Adrenal gland (tissue), 9 donors: ENCODE measurements at regions not wholly inside any gene's neighbourhood (a gene's known extent, or its start where the extent isn't known, plus 50 kb on each side); places are given as distances from the start of the nearest gene placed in this dataset.

Experiments
- DNase-seq, 7 donors: peaks; one replicate each; pipeline ENCODE4 v3.0.0-alpha.2; 2019 to 2020
- H3K27ac ChIP-seq, 5 donors: fragments of 200-600 bp; sonication (generic) in 4 of 5; 1 replicate in 3 of 5; 2 replicates in 2 of 5; pipeline versions ENCODE4 v1.5.1 to v1.8.0; 2016 to 2020; ENCODE audit warnings: mild to moderate bottlenecking in 1 of 5
- H3K27me3 ChIP-seq: fragments of 200-600 bp; 2 replicates; pipeline ENCODE4 v1.8.0; 2021
- H3K36me3 ChIP-seq, 2 donors: fragments of 200-600 bp; replicated peaks in 1 of 2; 1 replicate in 1 of 2; 2 replicates in 1 of 2; pipeline versions ENCODE4 v1.5.1 to v1.8.0; 2018 to 2022
- H3K4me1 ChIP-seq, 2 donors: fragments of 200-600 bp; replicated peaks in 1 of 2; 1 replicate in 1 of 2; 2 replicates in 1 of 2; pipeline versions ENCODE4 v1.5.1 to v1.8.0; 2018 to 2021
- H3K4me3 ChIP-seq, 4 donors: fragments of 200-600 bp; sonication (generic) in 3 of 4; one replicate each; pipeline ENCODE4 v1.5.1; 2016 to 2018
- H3K9me3 ChIP-seq, 3 donors: fragments of 200-600 bp; sonication (generic) in 1 of 3; replicated peaks in 1 of 3; 1 replicate in 2 of 3; 2 replicates in 1 of 3; pipeline versions ENCODE4 v1.5.1 to v1.8.0; 2016 to 2021
- POLR2A ChIP-seq, 2 donors: fragments of 450-650 bp; IDR thresholded peaks; one replicate each; pipeline ENCODE4 v1.6.1; 2017; ENCODE audit warnings: antibody characterized with exemption in 2 of 2, mild to moderate bottlenecking in 2 of 2, moderate library complexity in 1 of 2
- WGBS, 4 donors: extraction: QIAGEN DNeasy Blood & Tissue Kit in 2 of 4; methylation state at CpG; one replicate each; pipeline versions ENCODE4 v1.1.5 to v1.1.7; 2013 to 2017; 5-methylcytosine and 5-hydroxymethylcytosine counted together
- intact Hi-C, 2 donors: fragments of 100-400 bp; cut with DNase I; formaldehyde crosslinking; loops; one replicate each; pipeline versions ENCODE4 v1.14.1 to v1.15.0; 2022 to 2023
- TF ChIP-seq, protein P1 (sequence below), 6 experiments: fragments of 450-650 bp in 4 of 6; fragments of 200-600 bp in 2 of 6; sonication (generic) in 1 of 6; IDR thresholded peaks; 1 replicate in 5 of 6; 2 replicates in 1 of 6; pipeline versions ENCODE4 v1.5.1 to v1.8.0; 2016 to 2021; ENCODE audit warnings: antibody characterized with exemption in 6 of 6, mild to moderate bottlenecking in 2 of 6, moderate library complexity in 1 of 6
- donor health status: healthy with polysubstance abuse.
- donor health status: Bipolar disorder and iron deficiency.
- donor health status: DM: yes; HTN: yes; CAD: no.
- donor health status: DM: no; HTN: no; CAD: no.
- donor health status: DM: no; HTN: no; CAD: no.

DNA sequence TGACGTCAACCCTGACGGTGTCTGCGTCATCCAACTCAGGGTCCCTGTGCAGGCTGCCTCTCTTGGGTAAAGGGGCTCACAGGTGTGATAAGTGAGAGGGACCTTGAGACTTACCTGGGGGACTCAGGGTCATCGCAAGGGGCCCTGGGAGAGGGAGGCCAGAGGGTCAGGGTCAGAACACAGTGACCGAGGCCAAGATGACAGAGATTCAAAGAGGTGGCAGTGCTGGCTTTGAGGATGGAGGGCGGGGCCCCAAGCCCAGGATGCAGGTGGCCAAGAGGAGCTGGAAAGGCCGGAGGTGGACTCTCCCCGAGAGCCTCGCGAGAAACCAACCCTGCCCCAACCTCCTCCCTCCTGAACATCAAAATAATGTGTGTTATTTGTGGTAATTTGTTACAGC is 165.2 kb upstream of the PPP2R2D start:
- no peak overlapping the region for H3K4me3 ChIP-seq

DNA sequence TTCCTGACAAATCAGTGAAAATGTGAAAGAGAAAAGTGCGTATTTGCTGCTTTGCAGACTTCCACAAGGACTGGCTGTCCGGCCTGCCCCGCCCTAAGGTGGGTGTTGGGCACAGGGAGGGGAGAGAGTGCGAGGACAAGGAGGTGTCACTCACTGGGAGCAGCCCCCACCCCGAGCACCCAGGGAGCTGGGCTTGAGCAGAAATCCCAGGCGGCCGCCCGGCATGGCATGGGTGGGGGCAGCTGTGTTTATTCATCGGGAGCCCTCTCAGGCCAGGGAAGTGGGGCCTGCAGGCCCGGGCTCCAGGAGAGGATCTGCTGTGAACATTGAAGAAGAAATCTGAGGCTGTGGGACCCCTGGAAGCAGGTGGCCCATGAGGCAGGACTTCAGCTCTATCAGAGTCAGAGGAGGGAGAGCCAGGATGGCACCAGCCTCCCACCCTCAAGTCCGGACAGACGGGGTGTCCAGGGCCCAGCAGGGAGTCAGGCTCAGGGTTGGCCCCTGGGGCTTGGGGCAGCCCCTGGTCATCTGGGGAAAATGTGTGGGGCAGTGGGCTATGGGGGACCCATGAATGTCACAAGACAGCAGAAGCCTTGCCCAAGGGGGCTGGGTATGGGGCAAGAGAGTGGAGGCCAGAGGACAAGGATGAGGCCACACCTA is 164.4 kb upstream of the PPP2R2D start:
- peak in 2 of 7 donors; percentile 4 to 11 for DNase-seq
- no peak for TF ChIP-seq POLR2A (IDR thresholded peaks at IDR 0.05)
- TF ChIP-seq, protein P1, sequence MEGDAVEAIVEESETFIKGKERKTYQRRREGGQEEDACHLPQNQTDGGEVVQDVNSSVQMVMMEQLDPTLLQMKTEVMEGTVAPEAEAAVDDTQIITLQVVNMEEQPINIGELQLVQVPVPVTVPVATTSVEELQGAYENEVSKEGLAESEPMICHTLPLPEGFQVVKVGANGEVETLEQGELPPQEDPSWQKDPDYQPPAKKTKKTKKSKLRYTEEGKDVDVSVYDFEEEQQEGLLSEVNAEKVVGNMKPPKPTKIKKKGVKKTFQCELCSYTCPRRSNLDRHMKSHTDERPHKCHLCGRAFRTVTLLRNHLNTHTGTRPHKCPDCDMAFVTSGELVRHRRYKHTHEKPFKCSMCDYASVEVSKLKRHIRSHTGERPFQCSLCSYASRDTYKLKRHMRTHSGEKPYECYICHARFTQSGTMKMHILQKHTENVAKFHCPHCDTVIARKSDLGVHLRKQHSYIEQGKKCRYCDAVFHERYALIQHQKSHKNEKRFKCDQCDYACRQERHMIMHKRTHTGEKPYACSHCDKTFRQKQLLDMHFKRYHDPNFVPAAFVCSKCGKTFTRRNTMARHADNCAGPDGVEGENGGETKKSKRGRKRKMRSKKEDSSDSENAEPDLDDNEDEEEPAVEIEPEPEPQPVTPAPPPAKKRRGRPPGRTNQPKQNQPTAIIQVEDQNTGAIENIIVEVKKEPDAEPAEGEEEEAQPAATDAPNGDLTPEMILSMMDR (IDR thresholded peaks at IDR 0.05), result no peak
- intact Hi-C loops, result no loop called here

More for the DNA sequence above, 165.2 kb upstream of the PPP2R2D start:
- no peaks in the 10 kb centered on the region for H3K36me3 ChIP-seq
- no peak overlapping the region for H3K27ac ChIP-seq
- 62 to 86% (median 75%) methylated on average over 10 of the region's 10 CpGs for WGBS, 4 donors
- DNase-seq, result peak in 1 of 7 donors; percentile 45
- H3K27me3 ChIP-seq, result no peaks in the 10 kb centered on the region
- no peaks in the 10 kb centered on the region for H3K4me1 ChIP-seq
- TF ChIP-seq, protein P1 (IDR thresholded peaks at IDR 0.05), result no peak
- TF ChIP-seq POLR2A (IDR thresholded peaks at IDR 0.05), result no peak
- H3K9me3 ChIP-seq, result no peaks in the 10 kb centered on the region
- intact Hi-C loops, result no loop called here

DNA sequence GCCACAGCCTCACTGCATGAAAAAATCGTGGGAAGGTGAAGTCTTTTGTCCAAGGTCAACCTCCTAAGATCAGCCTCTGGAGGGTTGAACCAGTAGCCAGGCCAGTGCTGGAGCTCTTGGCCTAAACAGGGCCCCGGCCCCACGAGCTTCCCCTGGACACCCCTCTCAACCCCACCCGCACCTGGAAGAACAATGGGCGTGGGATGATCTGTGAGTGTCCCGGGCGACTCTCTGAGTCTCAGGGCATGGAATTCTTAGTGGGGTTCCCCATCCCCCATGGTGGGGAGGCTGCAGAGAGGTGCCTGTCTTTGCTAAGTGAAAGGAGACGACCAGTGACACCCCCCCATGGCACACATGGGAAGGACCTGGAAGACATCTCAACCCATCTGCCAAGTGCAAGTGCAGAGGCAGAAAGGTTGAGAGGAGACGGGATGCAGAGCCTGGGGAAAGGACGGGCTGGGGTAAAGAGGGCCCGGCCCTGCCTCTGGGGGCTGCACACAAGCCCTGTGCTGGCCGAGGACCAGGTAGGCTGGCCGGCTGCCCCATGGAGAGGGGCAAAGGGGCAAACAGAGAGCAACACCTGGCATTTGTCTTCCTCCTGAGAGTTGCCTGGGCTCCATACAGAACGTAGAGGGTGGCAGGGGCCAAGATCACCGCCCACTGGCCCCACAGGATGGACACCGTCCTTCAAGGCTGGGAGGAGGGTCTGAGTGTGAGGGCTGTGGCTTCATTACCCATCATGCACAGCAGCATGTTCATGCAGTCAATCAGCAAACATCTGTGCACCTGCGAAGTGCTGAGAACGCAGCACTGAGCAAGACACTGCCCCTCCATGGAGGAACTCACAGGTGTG is 163.0 kb upstream of the PPP2R2D start:
- Histone ChIP-seq H3K27ac (no peak overlapping the region), H3K27me3 (no peaks in the 10 kb centered on the region), H3K4me1 (no peaks in the 10 kb centered on the region), H3K4me3 (no peak overlapping the region), H3K9me3 (no peaks in the 10 kb centered on the region), H3K36me3 (no peaks in the 10 kb centered on the region)
- WGBS, 4 donors, result 71 to 84% (median 79%) methylated on average over 5 to 18 of the region's 18 CpGs
- intact Hi-C loops, result no loop called here
- DNase-seq, result peak in 2 of 7 donors; percentile 7 to 21
- TF ChIP-seq, protein P1 (IDR thresholded peaks at IDR 0.05), result no peak
- TF ChIP-seq POLR2A (IDR thresholded peaks at IDR 0.05), result no peak

More for the DNA sequence above, 164.4 kb upstream of the PPP2R2D start:
- 85 to 88% (median 86%) methylated on average over 8 to 12 of the region's 12 CpGs for WGBS, 4 donors
- H3K27me3 ChIP-seq, result no peaks in the 10 kb centered on the region
- H3K4me1 ChIP-seq, result no peaks in the 10 kb centered on the region
- no peaks in the 10 kb centered on the region for H3K36me3 ChIP-seq
- H3K27ac ChIP-seq, result no peak overlapping the region
- no peaks in the 10 kb centered on the region for H3K9me3 ChIP-seq
- H3K4me3 ChIP-seq, result no peak overlapping the region

DNA sequence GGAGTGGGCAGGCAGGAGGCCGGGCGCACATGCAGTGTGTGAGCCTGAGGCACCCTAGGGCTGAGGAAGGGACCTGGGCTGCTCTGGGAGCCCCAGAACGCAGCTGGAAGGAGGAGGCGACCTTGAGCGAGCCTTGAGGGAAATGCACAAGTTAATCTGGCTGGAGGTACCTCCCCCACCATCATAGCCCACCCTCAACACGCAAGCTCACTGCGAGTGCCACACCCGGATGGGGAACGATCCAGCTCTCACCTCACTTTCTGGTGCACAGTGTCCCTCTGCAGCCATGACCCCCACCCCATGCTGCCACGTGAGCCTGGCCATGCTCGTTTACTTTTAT is 162.4 kb upstream of the PPP2R2D start:
- DNase-seq, result peak in 2 of 7 donors; percentile 5 to 10
- no peak overlapping the region for H3K27ac ChIP-seq
- intact Hi-C loops, result no loop called here
- no peaks in the 10 kb centered on the region for H3K36me3 ChIP-seq
- 46 to 67% (median 55%) methylated on average over 11 of the region's 11 CpGs for WGBS, 4 donors
- H3K4me1 ChIP-seq, result no peaks in the 10 kb centered on the region
- no peak for TF ChIP-seq POLR2A (IDR thresholded peaks at IDR 0.05)
- TF ChIP-seq, protein P1 (IDR thresholded peaks at IDR 0.05), result no peak
- H3K4me3 ChIP-seq, result no peak overlapping the region
- H3K27me3 ChIP-seq, result no peaks in the 10 kb centered on the region
- no peaks in the 10 kb centered on the region for H3K9me3 ChIP-seq
